GM12873 (cell line): ENCODE measurements at regions not wholly inside any gene's neighbourhood (a gene's known extent, or its start where the extent isn't known, plus 50 kb on each side); places are given as distances from the start of the nearest gene placed in this dataset.

ENCODE experiments used
- TF ChIP-seq, protein P1 (sequence below): IDR thresholded peaks from 2 replicates; pipeline ENCODE4 v1.5.1; 2012; ENCODE audit warnings: low read depth, mild to moderate bottlenecking, moderate library complexity, low read length, control low read depth; ENCODE audit not compliant: insufficient read depth; ENCODE audit errors: missing control alignments

DNA sequence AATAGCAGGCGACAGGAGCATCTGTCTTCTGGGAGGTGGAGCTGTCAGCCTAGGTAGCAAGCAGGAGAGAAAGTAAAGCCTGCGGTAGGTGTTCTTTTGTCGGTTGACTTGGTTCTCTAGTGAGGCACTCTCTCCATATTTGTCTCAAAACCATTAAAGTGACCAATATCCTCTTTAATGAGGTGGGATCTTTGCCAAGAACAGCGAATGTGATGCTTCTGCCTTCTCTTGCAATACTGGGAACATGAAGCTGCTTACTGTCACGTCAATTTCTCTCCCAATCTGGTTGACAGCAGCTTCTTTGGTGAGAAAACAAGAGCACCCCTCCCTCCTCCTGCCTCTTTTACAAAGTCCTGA is 176.7 kb downstream of the ABCC12 start:
- TF ChIP-seq, protein P1, sequence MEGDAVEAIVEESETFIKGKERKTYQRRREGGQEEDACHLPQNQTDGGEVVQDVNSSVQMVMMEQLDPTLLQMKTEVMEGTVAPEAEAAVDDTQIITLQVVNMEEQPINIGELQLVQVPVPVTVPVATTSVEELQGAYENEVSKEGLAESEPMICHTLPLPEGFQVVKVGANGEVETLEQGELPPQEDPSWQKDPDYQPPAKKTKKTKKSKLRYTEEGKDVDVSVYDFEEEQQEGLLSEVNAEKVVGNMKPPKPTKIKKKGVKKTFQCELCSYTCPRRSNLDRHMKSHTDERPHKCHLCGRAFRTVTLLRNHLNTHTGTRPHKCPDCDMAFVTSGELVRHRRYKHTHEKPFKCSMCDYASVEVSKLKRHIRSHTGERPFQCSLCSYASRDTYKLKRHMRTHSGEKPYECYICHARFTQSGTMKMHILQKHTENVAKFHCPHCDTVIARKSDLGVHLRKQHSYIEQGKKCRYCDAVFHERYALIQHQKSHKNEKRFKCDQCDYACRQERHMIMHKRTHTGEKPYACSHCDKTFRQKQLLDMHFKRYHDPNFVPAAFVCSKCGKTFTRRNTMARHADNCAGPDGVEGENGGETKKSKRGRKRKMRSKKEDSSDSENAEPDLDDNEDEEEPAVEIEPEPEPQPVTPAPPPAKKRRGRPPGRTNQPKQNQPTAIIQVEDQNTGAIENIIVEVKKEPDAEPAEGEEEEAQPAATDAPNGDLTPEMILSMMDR: no peak

DNA sequence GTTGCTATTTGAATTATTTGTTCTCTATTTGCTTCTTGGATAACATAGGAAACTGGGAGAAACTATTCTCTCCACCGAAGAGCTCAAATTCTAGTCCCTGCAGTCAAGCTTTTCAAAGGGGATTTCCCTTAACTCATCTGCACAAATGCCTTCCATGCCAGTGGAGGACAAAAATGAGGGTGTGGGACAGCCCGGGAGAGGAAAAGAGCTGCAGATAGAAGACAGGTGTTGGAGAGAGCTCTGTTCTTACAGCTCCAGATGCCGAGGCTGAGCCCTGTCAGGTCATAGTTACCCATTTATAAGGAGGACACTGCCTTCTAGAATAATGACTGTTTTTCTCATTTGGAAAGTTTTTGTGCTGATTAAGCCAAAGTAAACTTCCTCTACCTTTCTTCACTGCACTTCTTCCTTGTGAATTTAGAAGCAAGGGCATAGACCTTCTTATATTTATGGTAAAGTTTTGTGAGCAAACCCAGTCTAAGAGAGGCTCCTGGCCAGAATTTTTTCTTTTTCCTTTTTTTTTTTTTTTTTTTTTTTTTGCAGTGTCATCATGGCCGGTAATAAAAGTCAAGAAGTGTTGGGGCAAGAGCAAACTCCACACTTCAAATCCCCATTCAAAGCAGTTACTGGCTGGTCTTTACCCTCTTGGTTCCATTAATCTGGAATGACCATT is 177.2 kb downstream of the ABCC12 start:
- TF ChIP-seq, protein P1: no peak

- TF ChIP-seq, protein P1: no peak
These were observed 178.0 kb downstream of the ABCC12 start for GRCh38 chr16:47977802-47978201.

DNA sequence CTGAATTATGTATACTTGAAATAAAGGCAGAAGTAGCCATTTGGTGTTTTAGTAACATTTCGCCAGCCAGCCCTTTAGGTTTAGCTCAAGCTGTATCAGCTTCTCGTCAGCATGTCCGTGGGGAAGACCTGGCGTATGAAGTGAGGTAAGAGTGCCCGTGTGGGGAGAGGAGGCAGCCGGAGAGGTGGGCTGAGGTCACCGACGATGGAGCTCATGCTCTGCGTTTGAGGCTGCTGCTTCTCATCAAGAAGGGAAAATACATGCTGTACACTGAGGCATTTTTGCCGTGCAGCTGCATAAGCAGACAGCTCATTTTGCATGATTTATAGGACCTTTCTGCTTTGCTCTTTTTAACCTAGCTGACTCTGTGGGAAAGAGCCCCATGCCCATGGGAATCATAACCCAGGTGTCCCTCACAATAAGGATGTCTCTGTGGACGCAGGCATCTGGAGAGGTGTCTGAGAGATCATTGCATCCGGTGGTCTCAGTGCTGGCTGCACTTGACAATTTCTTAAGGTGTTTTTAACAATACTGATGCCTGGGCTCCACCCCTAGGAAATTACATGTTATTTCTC is 179.1 kb downstream of the ABCC12 start:
- TF ChIP-seq, protein P1: no peak

GRCh38 chr16:47973552-47973951 is 182.2 kb downstream of the ABCC12 start:
- TF ChIP-seq, protein P1: no peak

DNA sequence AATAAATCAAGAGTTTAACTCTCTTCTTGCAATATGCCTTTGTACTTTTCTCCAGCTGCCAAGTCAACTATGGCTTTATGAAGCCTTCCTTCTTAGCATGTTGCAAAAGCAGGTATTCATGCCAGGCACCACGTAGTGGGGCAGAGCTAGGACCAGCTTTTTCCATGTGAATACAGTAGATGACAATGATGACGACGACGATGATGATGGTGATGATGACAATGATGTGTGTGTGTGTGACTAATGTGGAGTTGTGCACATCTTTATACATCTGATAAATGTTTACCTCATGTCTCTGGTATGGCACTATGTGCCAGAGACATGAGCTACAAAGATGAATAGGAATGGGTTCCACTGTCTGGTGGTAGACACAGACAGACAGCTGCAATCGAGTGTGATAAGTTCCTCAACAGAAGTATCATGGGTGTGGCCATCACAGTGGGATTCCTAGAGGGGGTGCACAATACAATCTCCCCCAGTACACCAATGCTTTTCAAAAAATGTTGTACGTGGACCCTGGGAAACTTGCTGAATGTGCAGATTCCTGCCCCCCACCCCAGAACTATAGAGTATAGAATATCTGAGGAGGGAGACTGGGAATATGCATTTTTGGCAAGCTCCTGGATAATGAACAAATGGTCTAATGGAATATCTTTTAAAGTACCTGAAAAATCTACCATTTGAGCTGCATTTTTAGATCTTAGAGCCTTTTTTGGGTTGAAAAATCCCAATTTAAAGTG is 183.4 kb downstream of the ABCC12 start:
- TF ChIP-seq, protein P1: no peak

DNA sequence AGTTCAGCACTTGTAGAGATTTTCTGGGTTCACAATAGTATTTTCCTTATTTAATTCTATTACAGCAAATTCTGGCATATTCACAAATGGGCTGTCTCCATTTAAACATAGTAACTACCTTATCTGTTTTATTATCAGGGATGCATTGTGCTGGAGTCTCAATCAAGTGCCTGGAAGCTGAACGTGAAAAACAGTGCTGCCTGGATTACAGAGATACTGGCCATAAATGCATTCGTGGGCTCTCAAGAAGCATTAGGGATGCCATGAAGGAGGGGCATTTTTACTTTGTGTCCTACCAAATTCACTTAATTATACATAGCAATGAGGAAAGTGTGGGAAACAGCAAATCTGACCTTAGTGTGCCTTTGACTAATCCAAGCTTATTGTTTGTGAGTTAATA is 184.6 kb downstream of the ABCC12 start:
- TF ChIP-seq, protein P1: no peak
